GM12891 (cell line): ENCODE measurements at regions not wholly inside any gene's neighbourhood (a gene's known extent, or its start where the extent isn't known, plus 50 kb on each side); places are given as distances from the start of the nearest gene placed in this dataset.

Source experiments
- PAX5 ChIP-seq: IDR thresholded peaks from 2 replicates; pipeline ENCODE4 v1.6.1; 2011; ENCODE audit warnings: low read length, moderate library complexity, mild to moderate bottlenecking; ENCODE audit not compliant: insufficient read depth, severe bottlenecking
- POLR2A ChIP-seq: IDR thresholded peaks from 2 replicates; pipeline ENCODE4 v1.6.1; 2011; ENCODE audit warnings: low read depth, low read length, control low read depth
- POLR2AphosphoS5 ChIP-seq: IDR thresholded peaks from 2 replicates; pipeline ENCODE4 v1.6.1; 2011; ENCODE audit warnings: low read depth, low read length, control low read depth
- POU2F2 ChIP-seq: IDR thresholded peaks from 2 replicates; pipeline ENCODE4 v1.6.1; 2011; ENCODE audit warnings: low read depth, mild to moderate bottlenecking, control low read depth, low read length, moderate library complexity
- TAF1 ChIP-seq: IDR thresholded peaks from 2 replicates; pipeline ENCODE4 v1.6.1; 2011; ENCODE audit warnings: low read depth, low read length, control low read depth

- TF ChIP-seq POLR2AphosphoS5 (no peak), POLR2A (no peak), TAF1 (no peak), PAX5 (no peak), POU2F2 (no peak)
Measured at GRCh38 chr10:64316833-64317232, 795.6 kb downstream of the REEP3 start.
